ES-I3 (cell line): ENCODE measurements at regions not wholly inside any gene's neighbourhood (a gene's known extent, or its start where the extent isn't known, plus 50 kb on each side); places are given as distances from the start of the nearest gene placed in this dataset.

Experiments used
- H3K36me3 ChIP-seq: 2 replicates; pipeline ENCODE4 v1.6.1; 2013; ENCODE audit warnings: mild to moderate bottlenecking, low read length, control low read depth, moderate library complexity; ENCODE audit not compliant: insufficient read depth
- H3K4me1 ChIP-seq: 2 replicates; pipeline ENCODE4 v1.6.1; 2013; ENCODE audit warnings: mild to moderate bottlenecking, control low read depth, low read length; ENCODE audit not compliant: insufficient read depth
- H3K9ac ChIP-seq: 2 replicates; pipeline ENCODE4 v1.6.1; 2013; ENCODE audit warnings: low read depth, mild to moderate bottlenecking, low read length, moderate library complexity
- H3K9me3 ChIP-seq: 2 replicates; pipeline ENCODE4 v1.6.1; 2013; ENCODE audit warnings: mild to moderate bottlenecking, low read length, moderate library complexity; ENCODE audit not compliant: control insufficient read depth, insufficient read depth

DNA sequence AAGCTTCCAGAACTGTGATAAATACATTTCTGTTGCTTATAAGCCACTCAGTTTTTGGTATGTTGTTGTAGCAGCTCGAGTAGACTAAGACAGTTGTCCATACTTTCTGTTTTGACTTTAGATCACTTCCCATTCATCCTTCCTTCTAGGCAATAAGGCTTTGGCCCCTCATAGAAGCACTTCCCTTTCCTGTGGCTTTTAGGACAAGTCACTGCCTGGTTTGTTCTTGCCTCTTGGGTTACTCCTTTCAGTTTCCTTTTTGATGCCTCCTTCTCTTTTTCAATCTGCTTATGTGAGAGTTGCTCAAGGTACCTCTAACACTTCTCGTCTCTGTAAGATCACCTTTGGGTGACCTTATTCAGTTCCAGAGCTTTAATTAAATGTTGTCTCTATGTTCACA is 72.4 kb upstream of the NTRK2 start:
- Histone ChIP-seq H3K9me3 (no peaks in the 10 kb centered on the region), H3K36me3 (no peaks in the 10 kb centered on the region), H3K9ac (no peak overlapping the region), H3K4me1 (no peaks in the 10 kb centered on the region)

DNA sequence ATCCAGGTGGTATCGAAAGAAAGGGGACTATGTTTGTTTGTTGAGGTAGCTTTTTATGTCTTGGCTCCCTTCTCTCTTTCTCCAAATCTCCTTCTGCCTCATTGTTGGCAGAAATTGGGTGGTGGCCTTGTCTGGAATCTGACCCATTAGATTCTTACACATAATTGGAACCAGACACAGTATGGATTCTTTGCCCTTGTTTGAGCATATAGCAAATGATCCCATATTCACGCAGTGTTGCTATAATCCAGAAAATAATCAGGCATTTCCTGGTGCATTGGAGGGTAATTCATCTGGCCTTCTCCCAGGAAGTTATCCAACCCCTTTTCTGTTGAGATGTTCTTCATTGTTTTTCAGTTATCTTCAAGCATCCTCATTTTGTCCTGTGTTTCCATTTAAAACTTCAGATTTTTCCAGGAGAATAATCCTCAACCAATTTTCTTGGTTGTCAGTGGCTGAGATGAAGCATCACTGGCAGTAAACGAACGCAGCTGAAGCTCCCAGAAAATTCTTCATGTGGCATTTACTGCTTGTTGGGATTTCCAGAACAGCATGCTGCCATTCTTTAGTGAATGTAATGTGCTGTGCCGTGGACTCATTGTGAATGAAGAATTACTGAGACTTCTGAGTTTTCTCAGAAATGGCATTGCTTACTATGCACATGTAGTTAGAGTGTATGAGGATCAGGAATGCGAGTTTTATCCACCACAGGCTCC is 70.5 kb upstream of the NTRK2 start:
- H3K4me1 ChIP-seq = no peaks in the 10 kb centered on the region
- H3K9me3 ChIP-seq = no peaks in the 10 kb centered on the region

GRCh38 chr9:84600739-84601138 is 68.8 kb upstream of the NTRK2 start:
- Histone ChIP-seq H3K4me1 (no peaks in the 10 kb centered on the region), H3K36me3 (no peaks in the 10 kb centered on the region), H3K9ac (no peak overlapping the region), H3K9me3 (no peaks in the 10 kb centered on the region)

More for the DNA sequence above, 70.5 kb upstream of the NTRK2 start:
- no peaks in the 10 kb centered on the region for H3K36me3 ChIP-seq
- H3K9ac ChIP-seq = no peak overlapping the region

GRCh38 chr9:84604223-84604622 is 65.3 kb upstream of the NTRK2 start:
- Histone ChIP-seq H3K9me3 (no peaks in the 10 kb centered on the region), H3K4me1 (no peaks in the 10 kb centered on the region), H3K36me3 (no peaks in the 10 kb centered on the region), H3K9ac (no peak overlapping the region)

DNA sequence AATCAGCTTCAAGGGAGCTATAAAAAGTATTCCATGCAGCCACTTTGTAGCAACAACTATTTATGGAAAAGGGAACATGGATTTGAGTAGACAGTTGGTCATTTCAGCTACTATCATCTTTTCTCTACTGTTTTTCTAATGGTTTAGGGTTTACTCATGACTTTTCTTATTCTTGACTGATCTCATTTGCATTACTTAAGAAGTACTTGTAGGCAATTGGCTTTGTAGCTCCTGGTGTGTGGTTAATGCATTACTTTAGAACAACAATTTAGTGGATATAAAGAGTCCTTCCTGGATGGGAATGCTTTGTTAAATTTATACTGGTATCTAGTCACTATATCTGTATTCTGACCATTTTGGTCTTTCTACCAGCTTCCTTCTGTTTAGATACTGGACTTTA is 59.8 kb upstream of the NTRK2 start:
- no peaks in the 10 kb centered on the region for H3K9me3 ChIP-seq
- H3K9ac ChIP-seq = no peak overlapping the region
- H3K36me3 ChIP-seq = no peaks in the 10 kb centered on the region
- no peaks in the 10 kb centered on the region for H3K4me1 ChIP-seq

DNA sequence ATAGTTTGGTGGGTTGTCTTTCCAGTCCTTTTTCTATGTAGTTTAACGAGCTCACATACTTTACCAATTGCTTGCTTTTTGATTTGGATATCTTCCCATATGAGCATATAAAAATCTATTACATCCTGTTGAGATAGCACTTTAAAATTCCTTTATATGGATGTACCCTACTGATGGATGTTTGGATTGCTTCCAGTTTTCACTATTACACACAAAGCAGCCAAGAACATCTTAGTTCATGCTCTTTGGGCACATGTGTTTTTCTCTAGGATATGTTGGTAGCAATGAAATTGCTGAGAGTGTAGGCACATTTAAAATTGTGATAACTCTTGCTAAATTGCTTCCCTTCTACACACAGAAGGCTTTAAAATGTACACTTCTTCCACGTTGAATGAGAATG is 56.1 kb upstream of the NTRK2 start:
- H3K9ac ChIP-seq = no peak overlapping the region
- no peaks in the 10 kb centered on the region for H3K9me3 ChIP-seq
- 0 out of 2 replicates have a peak, but pooled peaks cover 3% of the 10 kb centered on the region for H3K4me1 ChIP-seq
- no peaks in the 10 kb centered on the region for H3K36me3 ChIP-seq

- Histone ChIP-seq H3K9ac (no peak overlapping the region), H3K36me3 (no peaks in the 10 kb centered on the region), H3K9me3 (no peaks in the 10 kb centered on the region), H3K4me1 (0 out of 2 replicates have a peak, but pooled peaks cover 3% of the 10 kb centered on the region)
Measured at GRCh38 chr9:84615544-84615943, 54.0 kb upstream of the NTRK2 start.

GRCh38 chr9:84617411-84618029 is 52.0 kb upstream of the NTRK2 start:
- Histone ChIP-seq H3K36me3 (no peaks in the 10 kb centered on the region), H3K9me3 (no peaks in the 10 kb centered on the region), H3K9ac (no peak overlapping the region), H3K4me1 (0 out of 2 replicates have a peak, but pooled peaks cover 3% of the 10 kb centered on the region)
